ENCODE measurements at regions not wholly inside any gene's neighbourhood (a gene's known extent, or its start where the extent isn't known, plus 50 kb on each side); places are given as distances from the start of the nearest gene placed in this dataset.
A peak's percentile ranks its signal among the peaks of the same experiment; 100 is the strongest.
"Not testable (repeated sequence)": the region's sequence is repeated elsewhere in the genome, so short reads cannot be mapped to it uniquely, and the experiment has no call there.

DNA sequence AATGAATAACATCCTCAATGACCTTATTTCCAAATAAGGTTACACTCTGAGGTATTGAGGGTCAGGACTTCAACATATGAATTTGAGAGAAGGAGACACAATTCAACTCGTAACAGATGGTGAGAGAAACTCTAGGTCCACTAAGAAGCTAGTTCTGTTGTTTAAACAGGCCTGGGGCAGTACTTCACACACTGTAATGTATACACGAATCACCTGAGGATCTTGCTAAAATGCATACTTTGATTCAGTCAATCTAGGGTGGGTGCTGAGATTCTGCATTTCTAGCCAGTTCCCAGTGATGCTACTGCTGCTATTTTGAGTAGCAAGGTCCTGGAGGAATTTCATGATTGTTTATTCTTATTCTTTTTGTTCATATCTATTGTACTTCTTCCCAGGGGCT lies 186.8 kb downstream of the SATB1 start:
- no peak overlapping the region for H3K4me3 ChIP-seq
- H3K27ac ChIP-seq: peak overlapping the region in 3 of 21 experiments; percentile 3 to 57 (median 6)

DNA sequence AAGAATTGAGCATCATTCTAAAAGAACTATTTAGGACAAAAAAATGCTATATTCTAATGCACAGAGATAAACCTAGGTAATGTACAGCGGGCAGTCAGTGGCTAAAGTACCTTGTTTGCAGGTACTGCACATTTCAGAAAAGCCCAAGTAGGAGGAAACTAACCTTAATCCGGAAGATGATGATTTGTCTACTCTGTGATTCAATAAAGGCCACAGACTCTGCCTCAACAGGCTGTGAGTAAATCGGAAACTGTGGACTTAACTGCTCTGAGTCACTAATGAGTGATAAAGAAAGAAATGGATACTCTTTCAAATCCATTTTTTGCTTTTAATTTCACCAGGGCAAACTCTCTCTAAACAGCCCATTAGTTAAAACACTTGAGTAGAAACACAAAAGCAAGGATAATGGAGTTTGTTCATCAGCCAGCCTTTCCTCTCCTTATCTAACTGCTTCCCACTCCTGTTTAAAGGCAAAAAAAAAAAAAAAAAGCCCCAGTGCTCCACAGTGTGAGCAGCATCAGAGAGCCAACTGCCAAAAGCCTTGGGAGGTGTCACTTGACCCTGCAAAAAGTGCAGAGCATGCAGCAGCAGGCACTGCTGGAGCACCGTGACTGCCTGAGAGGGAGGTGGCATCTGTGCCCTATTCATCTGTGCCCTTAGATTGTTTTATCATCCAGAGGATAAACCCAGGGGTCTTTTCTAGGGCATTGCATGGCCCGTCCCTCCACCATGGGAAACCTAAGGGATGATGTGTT lies 187.7 kb downstream of the SATB1 start:
- Histone ChIP-seq H3K4me3 (no peak overlapping the region), H3K27ac (peak overlapping the region in 2 of 21 experiments; percentile 38 to 57)

DNA sequence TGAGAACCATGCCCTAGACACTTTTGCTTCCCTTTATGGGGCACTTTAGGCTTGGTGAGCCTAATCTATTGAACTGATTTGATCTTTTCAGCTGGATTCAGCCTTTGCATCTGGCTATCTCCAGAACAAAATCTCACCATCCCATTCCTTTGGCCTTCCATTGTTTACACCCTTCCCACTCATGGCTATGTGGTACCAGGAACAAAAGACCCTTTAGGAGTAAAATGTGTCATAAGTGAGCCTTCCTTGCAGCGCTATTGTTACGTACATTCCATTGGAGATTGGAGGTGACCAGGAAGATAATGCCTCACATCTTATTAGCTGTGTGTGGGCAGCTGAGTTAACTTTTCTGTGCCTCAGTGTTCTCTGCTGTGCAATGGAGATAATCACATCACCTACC lies 188.4 kb downstream of the SATB1 start:
- Histone ChIP-seq H3K27ac (no peak overlapping the region), H3K4me3 (no peak overlapping the region)

DNA sequence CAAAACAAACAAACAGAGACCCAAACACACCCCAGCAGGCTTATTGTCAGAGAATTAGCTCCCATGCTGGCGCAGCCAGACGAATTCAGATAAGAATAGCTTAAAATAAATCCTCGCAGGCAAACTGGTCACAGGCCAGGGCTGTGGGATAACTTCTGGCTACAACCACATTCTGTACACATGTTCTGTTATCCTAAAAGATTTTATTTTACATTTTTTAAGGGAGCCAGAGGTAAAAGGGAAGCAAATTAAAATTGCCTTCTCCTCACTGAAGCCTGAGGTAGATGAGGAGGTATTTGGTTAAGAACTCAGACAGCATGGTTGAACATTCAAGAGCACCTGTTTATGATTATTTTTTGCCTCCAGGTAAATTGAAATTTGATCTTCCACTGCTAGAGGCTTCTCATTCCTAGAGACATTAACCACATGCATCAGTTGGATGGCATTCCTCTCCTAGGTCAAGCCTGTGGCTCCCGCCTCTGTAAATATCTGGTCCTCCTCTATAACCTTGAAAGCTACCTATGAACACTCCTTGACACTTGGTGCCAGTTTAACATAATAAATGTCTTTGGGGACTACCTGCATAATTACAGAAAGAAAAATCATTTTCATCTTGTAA lies 190.3 kb downstream of the SATB1 start:
- Histone ChIP-seq H3K4me3 (no peak overlapping the region), H3K27ac (no peak overlapping the region)

DNA sequence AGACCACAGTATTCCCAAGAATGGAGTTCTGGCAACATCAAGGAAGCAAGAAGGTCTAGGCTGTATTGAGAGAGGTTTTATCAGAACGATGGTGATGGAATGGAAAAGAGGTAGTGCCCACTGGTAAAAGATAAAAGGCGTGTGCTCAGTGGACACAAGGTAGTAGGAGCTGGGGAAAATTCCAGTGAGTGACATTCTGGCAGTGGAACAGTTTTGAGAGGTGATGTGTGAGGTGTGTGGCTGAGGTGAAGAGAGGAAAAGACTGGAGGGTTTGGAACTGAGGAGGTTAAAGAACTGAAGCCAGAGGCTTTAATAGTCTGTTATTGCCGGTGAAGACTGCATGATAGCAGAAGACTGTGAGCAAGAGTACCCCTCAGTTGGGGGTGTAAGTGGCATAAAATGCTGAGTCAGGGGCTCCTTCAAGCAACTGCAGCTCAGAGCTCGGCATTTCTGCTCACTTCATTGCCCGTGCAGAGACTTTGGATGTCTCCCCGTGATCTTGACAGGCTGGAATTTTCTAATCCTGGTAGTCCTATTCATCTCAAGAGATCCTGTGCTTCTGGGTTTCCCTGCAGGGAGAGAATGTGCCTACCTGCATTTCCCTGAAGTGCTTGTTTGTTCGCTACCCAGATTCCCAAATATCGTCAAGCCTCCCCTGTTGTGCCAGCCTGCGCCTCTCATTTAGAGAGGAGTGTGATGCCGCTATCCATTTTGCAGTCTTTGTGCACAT lies 191.0 kb downstream of the SATB1 start:
- Histone ChIP-seq H3K4me3 (no peak overlapping the region), H3K27ac (no peak overlapping the region)

DNA sequence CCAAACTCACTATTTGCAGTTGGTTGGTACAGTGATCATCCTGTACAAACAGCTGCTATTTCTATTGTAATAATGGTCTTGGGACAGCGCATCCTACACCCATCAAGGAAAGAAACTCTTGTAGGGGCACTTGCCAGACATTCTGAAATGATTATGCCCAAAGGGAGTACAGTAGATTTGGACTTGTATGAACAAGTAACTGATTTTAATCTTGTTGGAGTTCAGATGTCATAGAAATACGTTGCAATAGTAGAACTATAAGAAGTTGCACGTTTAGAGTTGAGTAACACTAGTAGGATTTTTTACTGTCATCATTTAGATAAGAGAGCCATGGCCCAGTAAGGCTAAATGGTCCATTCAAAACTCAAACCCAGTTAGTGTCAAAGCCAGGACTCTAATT lies 192.8 kb downstream of the SATB1 start:
- H3K27ac ChIP-seq: no peak overlapping the region
- no peak overlapping the region for H3K4me3 ChIP-seq

DNA sequence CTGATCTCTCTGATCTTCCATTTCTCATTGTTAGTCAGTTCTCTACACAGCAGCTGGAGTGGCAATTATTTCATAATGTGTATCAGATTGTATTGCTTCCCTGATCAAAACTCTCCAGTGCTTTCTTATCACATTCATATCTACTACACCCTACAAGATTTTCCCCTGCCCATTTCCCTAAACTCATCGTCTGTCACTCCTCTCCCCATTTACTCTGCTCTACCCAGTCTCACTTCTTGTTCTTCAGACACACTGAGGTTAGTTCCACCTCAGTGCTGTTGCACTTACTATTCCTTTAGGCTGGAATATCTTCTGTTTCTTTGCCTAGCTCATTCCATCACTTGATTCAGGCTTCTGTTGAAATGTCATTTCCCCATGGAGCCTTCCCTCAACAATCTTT lies 197.1 kb downstream of the SATB1 start:
- no peak overlapping the region for H3K4me3 ChIP-seq
- no peak overlapping the region for H3K27ac ChIP-seq

DNA sequence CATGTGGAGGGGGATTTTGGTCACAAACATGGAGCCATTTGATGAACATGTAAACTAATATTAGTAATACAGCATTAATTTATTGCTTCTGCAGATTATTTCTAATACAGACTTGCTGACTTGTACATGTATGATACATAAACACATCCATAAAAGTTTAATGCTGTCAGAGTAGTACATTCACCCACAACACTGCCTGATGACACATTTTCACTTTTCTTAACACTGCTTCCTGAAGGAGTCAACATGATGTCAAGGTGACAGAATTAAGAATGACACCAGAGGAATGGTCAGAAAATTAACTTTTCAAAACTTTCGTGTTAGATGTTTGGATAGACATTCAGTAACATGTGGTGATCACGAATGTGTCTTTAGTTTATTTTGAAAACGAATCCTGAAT lies 199.4 kb downstream of the SATB1 start:
- Histone ChIP-seq H3K4me3 (no peak overlapping the region), H3K27ac (no peak overlapping the region)

DNA sequence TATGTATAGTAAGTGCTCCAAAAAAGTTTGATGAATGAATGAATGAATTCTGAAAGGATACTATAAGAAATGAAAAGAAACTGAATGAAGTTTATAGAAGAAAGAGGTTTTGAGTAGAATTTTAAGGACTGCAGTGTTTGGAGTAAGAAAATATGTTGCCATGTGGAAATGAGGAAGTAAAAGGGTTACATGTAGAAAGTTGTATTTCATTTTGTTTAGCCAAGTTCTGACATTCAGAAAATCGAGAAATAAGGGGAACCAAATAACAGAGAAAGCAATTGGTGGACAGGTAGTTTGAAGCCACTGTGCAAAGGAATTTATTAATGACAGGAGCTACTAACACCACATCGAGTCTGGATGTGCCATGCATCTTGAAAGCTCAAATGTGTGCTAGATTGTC lies 200.7 kb downstream of the SATB1 start:
- H3K27ac ChIP-seq: no peak overlapping the region
- H3K4me3 ChIP-seq: no peak overlapping the region

DNA sequence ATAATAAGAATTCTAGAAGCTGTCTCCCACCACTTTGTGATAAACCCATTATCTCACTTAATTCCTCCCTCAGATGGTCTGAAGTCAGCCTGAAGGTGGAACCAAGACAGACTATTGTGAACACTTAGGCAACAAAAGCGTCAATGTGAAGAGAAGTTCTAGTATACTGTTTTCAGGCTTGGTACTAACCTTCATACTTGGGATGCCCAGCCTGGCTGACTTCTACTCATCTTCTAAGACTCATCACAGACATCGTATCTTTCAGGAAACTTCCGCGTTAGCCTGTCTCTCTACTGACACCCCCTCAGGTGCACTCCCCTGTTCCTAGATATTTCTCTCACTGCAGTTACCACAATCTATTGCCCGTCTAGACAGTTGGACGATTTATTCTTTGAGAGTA lies 201.2 kb downstream of the SATB1 start:
- Histone ChIP-seq H3K4me3 (no peak overlapping the region), H3K27ac (no peak overlapping the region)

DNA sequence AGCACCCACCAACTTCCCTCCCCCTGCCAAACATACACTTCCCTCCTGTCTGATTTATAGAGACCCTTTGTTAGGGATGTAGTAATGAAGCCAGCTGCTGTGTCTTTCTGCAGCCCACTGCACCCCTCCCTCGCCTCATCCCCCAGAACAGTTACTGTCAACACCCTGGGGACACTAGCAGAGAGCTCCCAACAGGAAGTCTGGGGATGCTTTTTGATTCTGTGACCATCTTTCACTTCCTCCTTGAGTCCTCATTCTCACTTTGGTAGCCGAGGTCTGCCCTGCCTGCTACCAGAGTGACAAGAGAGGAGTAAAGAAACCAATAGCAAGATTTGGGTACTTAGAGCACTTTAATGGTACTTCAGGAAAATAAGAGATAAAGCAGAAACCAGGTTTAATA lies 201.6 kb downstream of the SATB1 start:
- H3K4me3 ChIP-seq: no peak overlapping the region
- H3K27ac ChIP-seq: no peak overlapping the region

DNA sequence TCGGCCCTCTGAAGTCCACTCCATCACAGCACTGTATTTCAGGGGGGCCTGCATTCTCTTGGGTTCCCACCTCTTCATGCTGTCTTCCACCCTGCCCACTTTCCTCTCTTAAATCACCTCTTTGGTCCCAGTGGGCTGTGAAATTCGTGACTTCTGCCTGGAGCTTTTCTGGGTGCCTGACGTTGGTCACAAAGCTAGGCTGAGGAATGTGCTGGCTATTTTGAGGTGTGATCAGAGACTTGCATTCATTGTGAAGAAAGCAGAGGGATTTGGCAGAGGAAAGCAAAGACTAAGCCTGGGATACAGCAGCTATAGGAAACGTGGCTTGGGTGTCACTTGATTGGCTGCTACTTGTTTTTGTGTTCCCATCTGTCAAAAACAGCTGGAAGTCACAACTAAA lies 202.5 kb downstream of the SATB1 start:
- no peak overlapping the region for H3K27ac ChIP-seq
- H3K4me3 ChIP-seq: no peak overlapping the region

DNA sequence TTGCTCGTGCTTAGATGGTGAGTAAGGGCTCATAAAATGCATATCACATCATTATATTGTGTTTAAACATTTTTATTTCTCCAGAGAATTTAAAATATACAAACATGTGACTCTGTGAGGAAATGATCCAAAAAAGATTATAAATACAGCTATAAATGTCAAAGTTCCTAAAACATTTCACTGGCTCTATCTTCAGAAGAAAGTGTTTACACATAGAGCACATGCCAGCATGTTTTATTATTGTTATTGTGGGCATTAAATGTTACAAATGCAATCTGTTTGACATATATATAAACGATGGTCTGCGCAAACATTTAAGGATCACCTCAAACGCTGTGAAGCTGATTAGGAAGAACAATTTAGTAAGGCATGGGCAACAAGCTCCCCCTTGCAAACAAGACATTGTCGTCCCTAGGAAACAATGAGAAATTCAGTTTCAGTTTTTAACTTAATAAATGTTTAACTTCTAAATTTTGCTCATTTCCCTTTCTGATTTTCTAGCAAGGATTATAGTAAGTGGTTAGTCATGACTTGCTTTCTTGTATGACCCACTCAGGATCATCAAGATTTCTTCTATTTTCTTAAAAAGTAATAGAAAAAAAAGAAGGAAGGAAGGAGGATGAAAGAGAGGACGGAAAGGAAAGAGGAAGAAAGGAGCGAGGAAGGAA lies 207.5 kb downstream of the SATB1 start:
- no peak overlapping the region for H3K4me3 ChIP-seq

DNA sequence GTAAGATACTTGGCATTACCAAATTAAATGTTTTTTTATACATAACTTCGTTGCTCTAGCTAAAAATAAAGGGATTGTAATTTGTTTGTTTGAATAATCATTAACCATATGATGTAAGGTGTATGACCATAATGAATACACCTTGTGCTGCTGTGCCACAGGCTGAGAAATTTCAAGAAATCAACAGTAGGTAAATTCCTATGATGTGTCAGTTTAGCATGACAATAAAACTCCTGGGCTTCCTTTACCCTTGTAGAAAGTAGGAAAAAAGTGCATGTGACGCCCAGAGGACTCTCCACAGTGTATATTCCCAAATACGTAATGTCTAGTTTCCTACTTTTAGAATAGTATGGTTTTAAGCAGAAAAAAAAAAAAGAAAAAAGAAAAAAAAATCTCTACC lies 208.1 kb downstream of the SATB1 start:
- Histone ChIP-seq H3K4me3 (no peak overlapping the region), H3K27ac (no peak overlapping the region)

More for the DNA sequence above, 207.5 kb downstream of the SATB1 start:
- H3K27ac ChIP-seq: no peak overlapping the region

DNA sequence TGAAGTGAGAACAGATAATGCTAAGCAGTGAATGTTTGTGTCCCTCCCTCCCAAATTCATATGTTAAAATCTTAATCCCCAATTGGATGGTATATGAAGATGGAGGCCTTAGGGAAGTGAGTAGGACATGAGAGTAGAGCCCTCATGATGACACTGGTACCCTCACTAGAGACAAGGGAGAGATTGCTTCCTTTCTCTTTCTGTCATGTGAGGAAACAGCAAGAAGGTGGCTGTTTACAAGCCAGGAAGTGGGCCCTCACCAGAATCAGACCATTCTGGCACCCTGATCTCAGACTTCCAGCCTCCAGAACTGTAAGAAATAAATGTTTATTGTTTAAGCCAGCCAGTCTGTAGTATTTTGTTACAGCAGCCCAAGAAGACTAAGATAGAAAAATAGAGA lies 209.5 kb downstream of the SATB1 start:
- no peak overlapping the region for H3K27ac ChIP-seq
- H3K4me3 ChIP-seq: no peak overlapping the region

DNA sequence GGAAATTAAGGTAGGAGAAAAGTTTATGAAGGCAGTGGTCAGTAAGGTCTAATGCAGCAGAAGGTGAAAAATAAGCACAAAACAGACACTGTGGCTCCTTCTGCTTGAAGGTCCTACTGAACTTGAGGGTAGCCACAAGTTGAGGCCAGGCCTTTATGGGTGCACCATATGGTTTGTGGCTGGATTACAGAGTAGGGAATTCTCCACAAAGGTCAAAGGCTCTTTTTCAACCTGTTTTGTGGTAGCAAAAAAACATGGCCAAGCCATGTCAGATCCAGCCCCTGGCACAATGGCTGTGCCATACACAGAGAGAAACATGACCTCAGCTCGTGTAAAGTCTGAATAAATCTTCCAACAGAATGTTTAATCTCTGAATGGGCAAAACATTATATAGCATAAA lies 214.0 kb downstream of the SATB1 start:
- Histone ChIP-seq H3K27ac (no peak overlapping the region), H3K4me3 (no peak overlapping the region)

DNA sequence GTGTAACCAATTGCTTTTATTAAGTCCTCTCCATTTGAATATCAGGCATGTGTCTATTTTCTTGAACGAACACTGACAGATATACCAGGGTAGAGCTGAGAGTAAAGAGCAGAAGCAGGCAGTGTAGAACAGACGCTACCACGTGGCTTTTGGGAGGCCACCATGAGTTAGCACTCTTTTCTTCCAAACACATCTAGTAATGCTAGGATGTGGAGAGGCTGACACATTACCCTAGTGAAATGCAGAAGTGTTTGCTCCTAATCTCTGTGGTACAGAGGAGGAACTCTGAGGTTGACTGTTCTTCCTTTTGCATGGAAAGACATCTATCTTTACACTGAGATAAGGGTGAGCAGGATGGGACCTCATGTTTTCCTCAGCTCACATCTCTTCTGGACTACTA lies 216.3 kb downstream of the SATB1 start:
- Histone ChIP-seq H3K4me3 (no peak overlapping the region), H3K27ac (no peak overlapping the region)

DNA sequence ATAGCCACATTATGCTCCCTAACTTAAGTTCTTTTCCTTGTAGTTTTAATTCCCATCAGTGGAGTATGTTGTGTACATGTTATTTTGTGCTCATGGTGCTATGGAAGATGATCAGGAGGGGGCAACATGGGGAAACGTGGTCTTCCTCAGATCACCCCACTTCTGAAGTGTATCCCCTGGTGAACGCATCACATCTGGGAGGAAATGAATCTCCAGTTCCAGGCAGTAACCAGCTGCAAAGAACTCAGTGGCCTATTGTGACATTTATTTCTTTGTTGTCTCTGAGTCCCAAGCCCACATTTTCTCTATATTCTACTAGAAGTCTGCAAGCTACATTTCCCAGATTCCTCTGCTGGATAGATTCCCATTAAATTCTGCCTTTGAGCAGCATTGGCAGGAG lies 217.0 kb downstream of the SATB1 start:
- no peak overlapping the region for H3K4me3 ChIP-seq
- H3K27ac ChIP-seq: no peak overlapping the region

DNA sequence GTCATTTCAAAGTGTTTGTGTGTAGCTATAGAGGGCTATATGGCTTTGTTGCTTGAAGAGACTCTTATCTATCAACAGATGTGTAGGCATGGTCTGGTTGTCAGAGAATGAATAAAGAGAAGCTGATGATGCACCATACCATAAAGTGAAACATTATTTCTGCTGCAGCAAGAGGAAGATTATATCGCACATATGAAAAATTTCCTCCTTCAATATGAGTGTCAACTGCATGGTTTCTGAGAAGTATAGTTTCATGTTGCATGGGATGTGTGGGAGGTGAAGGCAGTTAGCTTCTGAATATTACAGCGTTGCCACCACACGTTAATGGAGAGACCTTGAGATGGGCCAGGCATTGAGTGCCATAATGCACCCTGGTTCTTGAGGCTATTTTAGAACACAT lies 217.9 kb downstream of the SATB1 start:
- no peak overlapping the region for H3K4me3 ChIP-seq
- no peak overlapping the region for H3K27ac ChIP-seq

DNA sequence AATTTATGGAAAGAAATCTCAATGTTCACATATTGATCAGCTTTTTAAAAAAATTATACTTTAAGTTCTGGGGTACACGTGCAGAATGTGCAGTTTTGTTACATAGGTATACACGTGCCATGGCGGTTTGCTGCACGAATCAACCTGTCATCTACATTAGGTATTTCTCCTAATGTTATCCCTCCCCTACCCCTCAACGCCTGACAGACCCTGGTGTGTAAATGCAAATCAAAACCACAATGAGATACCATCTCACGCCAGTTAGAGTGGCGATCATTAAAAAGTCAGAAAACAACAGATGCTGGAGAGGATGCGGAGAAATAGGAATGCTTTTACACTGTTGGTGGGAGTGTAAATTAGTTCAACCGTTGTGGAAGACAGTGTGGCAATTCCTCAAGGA lies 219.4 kb downstream of the SATB1 start:
- not testable (repeated sequence) for H3K4me3 ChIP-seq

DNA sequence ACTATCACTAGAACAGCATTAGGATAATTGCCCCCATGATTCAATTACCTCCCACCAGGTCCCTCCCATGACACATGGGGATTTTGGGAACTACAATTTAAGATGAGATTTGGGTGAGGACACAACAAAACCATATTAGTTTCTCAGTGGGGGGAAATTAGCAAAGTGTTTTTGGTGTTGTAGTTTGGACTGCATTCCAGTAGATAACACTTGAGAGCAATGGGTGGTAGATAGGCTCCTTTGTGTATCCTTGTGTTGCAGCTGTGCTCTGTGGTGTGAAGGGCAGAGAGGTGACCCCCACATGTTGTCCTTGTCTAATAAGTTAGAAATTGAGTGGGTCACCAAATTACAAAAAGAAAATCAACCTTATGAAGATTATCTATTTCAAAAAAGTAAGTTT lies 223.8 kb downstream of the SATB1 start:
- H3K27ac ChIP-seq: no peak overlapping the region
- no peak overlapping the region for H3K4me3 ChIP-seq

More for the DNA sequence above, 219.4 kb downstream of the SATB1 start:
- not testable (repeated sequence) for H3K27ac ChIP-seq
